Neural progenitor cell (in vitro differentiated cells): ENCODE measurements at regions not wholly inside any gene's neighbourhood (a gene's known extent, or its start where the extent isn't known, plus 50 kb on each side); places are given as distances from the start of the nearest gene placed in this dataset.
"Not testable (repeated sequence)": the region's sequence is repeated elsewhere in the genome, so short reads cannot be mapped to it uniquely, and the experiment has no call there.

Experiments
- DNase-seq: peaks from one replicate; pipeline ENCODE4 v3.0.0-alpha.2; 2016; ENCODE audit warnings: low spot score
- H2AFZ ChIP-seq: fragments of 200-600 bp; sonication (generic); replicated peaks from 2 replicates; pipeline ENCODE4 v1.6.1; 2016; ENCODE audit warnings: antibody characterized with exemption
- H3F3A ChIP-seq: fragments of 200-600 bp; sonication (generic); 2 replicates; pipeline ENCODE4 v1.6.1; 2016; ENCODE audit warnings: antibody characterized with exemption, low read depth
- H3K27ac ChIP-seq: fragments of 200-600 bp; sonication (generic); 2 replicates; pipeline ENCODE4 v1.5.1; 2016; ENCODE audit warnings: mild to moderate bottlenecking
- H3K27me3 ChIP-seq: fragments of 200-600 bp; sonication (generic); 2 replicates; pipeline ENCODE4 v1.6.1; 2016; ENCODE audit warnings: mild to moderate bottlenecking, moderate library complexity
- H3K36me3 ChIP-seq: fragments of 200-600 bp; sonication (generic); 2 replicates; pipeline ENCODE4 v1.5.1; 2016
- H3K4me1 ChIP-seq: fragments of 200-600 bp; sonication (generic); 2 replicates; pipeline ENCODE4 v1.6.1; 2016; ENCODE audit warnings: mixed run types
- H3K4me2 ChIP-seq: fragments of 200-600 bp; sonication (generic); 2 replicates; pipeline ENCODE4 v1.6.1; 2016
- H3K4me3 ChIP-seq: fragments of 200-600 bp; sonication (generic); 2 replicates; pipeline ENCODE4 v1.5.1; 2016
- H3K79me2 ChIP-seq: fragments of 200-600 bp; sonication (generic); 2 replicates; pipeline ENCODE4 v1.6.1; 2016; ENCODE audit warnings: low read depth
- H3K9ac ChIP-seq: fragments of 200-600 bp; sonication (generic); 2 replicates; pipeline ENCODE4 v1.6.1; 2016
- H3K9me3 ChIP-seq: fragments of 200-600 bp; sonication (generic); 2 replicates; pipeline ENCODE4 v1.5.1; 2016; ENCODE audit warnings: low read depth
- H4K20me1 ChIP-seq: fragments of 200-600 bp; sonication (generic); 2 replicates; pipeline ENCODE4 v1.6.1; 2016; ENCODE audit warnings: low read depth
- H3K27ac Mint-ChIP-seq: 3 replicates; pipeline ENCODE4 v1.8.0; 2021; ENCODE audit warnings: mixed read lengths
- H3K27me3 Mint-ChIP-seq: 2 replicates; pipeline ENCODE4 v1.8.0; 2022; ENCODE audit warnings: low read depth, mild to moderate bottlenecking, inconsistent platforms, moderate library complexity, mixed read lengths; ENCODE audit not compliant: insufficient read depth
- H3K36me3 Mint-ChIP-seq: 3 replicates; pipeline ENCODE4 v1.8.0; 2021; ENCODE audit warnings: mixed read lengths
- H3K4me1 Mint-ChIP-seq: 3 replicates; pipeline ENCODE4 v1.8.0; 2021; ENCODE audit warnings: mixed read lengths
- H3K4me3 Mint-ChIP-seq: 3 replicates; pipeline ENCODE4 v1.8.0; 2021; ENCODE audit warnings: mild to moderate bottlenecking, moderate library complexity, mixed read lengths
- H3K9me3 Mint-ChIP-seq: 3 replicates; pipeline ENCODE4 v1.8.0; 2020; ENCODE audit warnings: mixed read lengths
- EZH2 ChIP-seq: fragments of 200-600 bp; sonication (generic); IDR thresholded peaks from 2 replicates; pipeline ENCODE4 v1.6.1; 2017; ENCODE audit warnings: antibody characterized with exemption, mild to moderate bottlenecking, moderate library complexity
- EZH2phosphoT487 ChIP-seq: fragments of 200-600 bp; sonication (generic); IDR thresholded peaks from 2 replicates; pipeline ENCODE4 v1.6.1; 2017; ENCODE audit warnings: antibody characterized with exemption
- TF ChIP-seq, protein P1 (sequence below): fragments of 200-600 bp; sonication (generic); IDR thresholded peaks from 2 replicates; pipeline ENCODE4 v1.5.1; 2017; ENCODE audit warnings: antibody characterized with exemption, mild to moderate bottlenecking

- Histone ChIP-seq H3K4me3 (no peak overlapping the region), H4K20me1 (no peaks in the 10 kb centered on the region), H3K36me3 (no peaks in the 10 kb centered on the region), H3K9me3 (no peaks in the 10 kb centered on the region), H3K27me3 (no peaks in the 10 kb centered on the region), H3K4me1 (peaks cover 5% of the 10 kb centered on the region), H3K27ac (no peak overlapping the region), H3K9ac (no peak overlapping the region), H3K79me2 (no peaks in the 10 kb centered on the region), H2AFZ (no peak overlapping the region), H3K4me2 (no peak overlapping the region), H3F3A (no peaks in the 10 kb centered on the region)
- Mint-ChIP-seq H3K9me3 (no peaks in the 10 kb centered on the region), H3K36me3 (no peaks in the 10 kb centered on the region), H3K27me3 (peaks cover 2% of the 10 kb centered on the region), H3K27ac (no peak overlapping the region), H3K4me3 (no peak overlapping the region), H3K4me1 (no peaks in the 10 kb centered on the region)
- no peak for DNase-seq
- TF ChIP-seq EZH2 (no peak), EZH2phosphoT487 (no peak)
- TF ChIP-seq, protein P1, sequence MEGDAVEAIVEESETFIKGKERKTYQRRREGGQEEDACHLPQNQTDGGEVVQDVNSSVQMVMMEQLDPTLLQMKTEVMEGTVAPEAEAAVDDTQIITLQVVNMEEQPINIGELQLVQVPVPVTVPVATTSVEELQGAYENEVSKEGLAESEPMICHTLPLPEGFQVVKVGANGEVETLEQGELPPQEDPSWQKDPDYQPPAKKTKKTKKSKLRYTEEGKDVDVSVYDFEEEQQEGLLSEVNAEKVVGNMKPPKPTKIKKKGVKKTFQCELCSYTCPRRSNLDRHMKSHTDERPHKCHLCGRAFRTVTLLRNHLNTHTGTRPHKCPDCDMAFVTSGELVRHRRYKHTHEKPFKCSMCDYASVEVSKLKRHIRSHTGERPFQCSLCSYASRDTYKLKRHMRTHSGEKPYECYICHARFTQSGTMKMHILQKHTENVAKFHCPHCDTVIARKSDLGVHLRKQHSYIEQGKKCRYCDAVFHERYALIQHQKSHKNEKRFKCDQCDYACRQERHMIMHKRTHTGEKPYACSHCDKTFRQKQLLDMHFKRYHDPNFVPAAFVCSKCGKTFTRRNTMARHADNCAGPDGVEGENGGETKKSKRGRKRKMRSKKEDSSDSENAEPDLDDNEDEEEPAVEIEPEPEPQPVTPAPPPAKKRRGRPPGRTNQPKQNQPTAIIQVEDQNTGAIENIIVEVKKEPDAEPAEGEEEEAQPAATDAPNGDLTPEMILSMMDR = no peak
Observed at GRCh38 chr2:130251535-130251872, 53.3 kb upstream of the TUBA3E start.

- not testable (repeated sequence) for H3K9me3 ChIP-seq, H3K79me2 ChIP-seq, H3K36me3 ChIP-seq, H3F3A ChIP-seq, H3K9ac ChIP-seq, H3K27me3 ChIP-seq, H3K4me2 ChIP-seq, H3K27ac ChIP-seq, H4K20me1 ChIP-seq, H2AFZ ChIP-seq, H3K9me3 Mint-ChIP-seq, H3K4me1 ChIP-seq, H3K4me3 ChIP-seq, H3K4me1 Mint-ChIP-seq, H3K4me3 Mint-ChIP-seq, DNase-seq, H3K27ac Mint-ChIP-seq, H3K36me3 Mint-ChIP-seq, H3K27me3 Mint-ChIP-seq
Observed at GRCh38 chr2:130248355-130248754, 50.1 kb upstream of the TUBA3E start.
